ENCODE measurements at regions not wholly inside any gene's neighbourhood (a gene's known extent, or its start where the extent isn't known, plus 50 kb on each side); places are given as distances from the start of the nearest gene placed in this dataset.

DNA sequence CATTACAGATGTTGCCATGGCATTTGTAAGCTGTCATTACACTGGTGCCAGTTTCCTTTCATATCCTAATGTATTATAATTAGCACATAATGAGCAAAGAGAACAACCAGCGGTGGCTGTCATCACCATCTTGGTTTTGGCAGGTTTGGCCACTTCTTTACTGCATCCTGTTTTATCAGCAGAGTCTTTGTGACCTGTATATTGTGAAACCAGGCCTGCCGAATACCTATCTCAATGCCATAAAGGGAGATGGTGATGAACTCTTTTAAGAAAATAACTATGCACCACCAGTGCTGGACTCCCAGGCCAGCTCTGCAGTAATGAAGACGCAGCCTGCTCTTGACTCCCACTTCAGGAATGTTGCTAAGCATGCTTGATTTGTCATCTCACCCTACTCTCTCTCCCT lies 458.1 kb upstream of the NR2F2 start:
- Histone ChIP-seq H4K20me1 (ENCODE audit: insufficient read depth) (no peaks in the 10 kb centered on the region), H2AFZ (no peak overlapping the region), H3K79me2 (ENCODE audit: insufficient read depth) (no peaks in the 10 kb centered on the region), H3K27me3 (replicated peaks; ENCODE audit: insufficient read depth) (no peaks in the 10 kb centered on the region), H3K9me2 (ENCODE audit: insufficient read depth) (no peaks in the 10 kb centered on the region), H3F3A (ENCODE audit: insufficient read depth) (no peaks in the 10 kb centered on the region), H3K27ac (no peak overlapping the region), H3K36me3 (ENCODE audit: low read depth) (no peaks in the 10 kb centered on the region), H3K4me1 (ENCODE audit: insufficient read depth) (peaks cover 14% of the 10 kb centered on the region), H3K9me3 (ENCODE audit: low read depth) (no peaks in the 10 kb centered on the region), H3K4me2 (ENCODE audit: unreplicated experiment) (no peak overlapping the region), H3K4me3 (no peak overlapping the region), H3K9ac (no peak overlapping the region)
- WGBS, 2 experiments (ENCODE audit: low coverage in 1 of 2, low lambda C conversion rate in 2 of 2, missing lambda C conversion rate in 2 of 2) = 12 to 14% methylated on average over 3 of the region's 3 CpGs
- DNase-seq = peak; percentile 79
- in situ Hi-C loops (cut with MboI) = no loop called here
- no peak for TF ChIP-seq EZH2phosphoT487 (IDR thresholded peaks at IDR 0.05; ENCODE audit: insufficient read depth, low read depth)
- no peak for TF ChIP-seq EZH2 (IDR thresholded peaks at IDR 0.05; ENCODE audit: insufficient read depth, poor library complexity, severe bottlenecking)

DNA sequence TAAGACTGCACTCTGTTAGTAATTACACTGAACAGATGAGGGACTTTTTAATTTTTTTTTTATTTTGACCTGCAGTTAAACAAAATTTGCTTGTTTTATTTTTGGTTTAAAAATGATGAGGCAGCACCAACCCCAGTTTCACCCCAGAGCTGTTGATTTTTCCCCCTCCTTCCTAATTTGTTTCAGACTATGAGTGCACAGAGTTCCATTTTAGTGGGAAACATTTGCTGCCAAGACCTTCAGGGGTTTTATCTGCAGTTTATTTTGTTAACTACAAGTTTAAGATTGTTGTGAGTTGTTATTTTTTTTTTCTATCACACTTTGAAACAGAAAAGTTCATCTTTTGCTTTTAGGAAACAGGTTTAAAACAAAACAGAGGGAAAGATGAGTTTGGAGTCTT lies 455.9 kb upstream of the NR2F2 start:
- no peaks in the 10 kb centered on the region for H3F3A ChIP-seq (ENCODE audit: insufficient read depth)
- H3K9me2 ChIP-seq (ENCODE audit: insufficient read depth) = no peaks in the 10 kb centered on the region
- H3K9me3 ChIP-seq (ENCODE audit: low read depth) = no peaks in the 10 kb centered on the region
- no peak overlapping the region for H3K9ac ChIP-seq
- 0 out of 2 replicates have a peak overlapping the region, but pooled peaks have one; percentile 4 for H3K27ac ChIP-seq
- DNase-seq = no peak
- TF ChIP-seq EZH2phosphoT487 (IDR thresholded peaks at IDR 0.05; ENCODE audit: insufficient read depth, low read depth) = no peak
- TF ChIP-seq EZH2 (IDR thresholded peaks at IDR 0.05; ENCODE audit: insufficient read depth, poor library complexity, severe bottlenecking) = no peak
- peak overlapping the region; percentile 26 for H2AFZ ChIP-seq
- no peaks in the 10 kb centered on the region for H3K36me3 ChIP-seq (ENCODE audit: low read depth)
- no peaks in the 10 kb centered on the region for H4K20me1 ChIP-seq (ENCODE audit: insufficient read depth)
- peaks cover 18% of the 10 kb centered on the region for H3K4me1 ChIP-seq (ENCODE audit: insufficient read depth)
- no peak overlapping the region for H3K4me3 ChIP-seq
- in situ Hi-C loops (cut with MboI) = no loop called here
- no peaks in the 10 kb centered on the region for H3K27me3 ChIP-seq (replicated peaks; ENCODE audit: insufficient read depth)
- no peaks in the 10 kb centered on the region for H3K79me2 ChIP-seq (ENCODE audit: insufficient read depth)
- H3K4me2 ChIP-seq (ENCODE audit: unreplicated experiment) = peak overlapping the region; percentile 2

DNA sequence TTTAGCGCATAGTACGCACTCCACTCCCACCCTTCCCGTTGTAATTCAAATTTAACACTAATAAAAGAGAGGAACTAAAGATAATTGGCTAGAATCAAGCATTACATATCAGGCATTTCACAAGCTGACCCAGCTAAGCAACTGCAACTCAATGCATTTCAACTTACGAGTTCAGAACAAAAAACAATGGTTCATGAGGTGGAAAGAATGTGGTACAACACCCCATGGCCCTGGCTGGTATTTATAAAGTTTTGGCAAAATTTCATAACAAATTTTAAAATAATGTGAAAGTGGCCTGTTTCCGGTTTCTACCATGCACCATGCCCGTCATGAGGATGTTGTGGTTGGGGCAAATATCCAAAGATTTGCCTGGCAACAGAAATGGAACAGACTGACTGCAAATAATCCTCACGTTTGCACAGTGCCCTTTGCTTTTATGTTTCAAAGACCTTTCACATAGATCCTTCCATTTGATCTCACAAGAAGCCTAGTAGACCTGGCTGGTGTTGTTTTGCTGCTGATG lies 455.3 kb upstream of the NR2F2 start:
- in situ Hi-C loops (cut with MboI) = no loop called here
- Histone ChIP-seq H2AFZ (peak overlapping the region; percentile 26), H3K4me2 (ENCODE audit: unreplicated experiment) (peak overlapping the region; percentile 2), H3K36me3 (ENCODE audit: low read depth) (no peaks in the 10 kb centered on the region), H3K9me3 (ENCODE audit: low read depth) (no peaks in the 10 kb centered on the region), H3K27ac (peak overlapping the region; percentile 38), H3K4me1 (ENCODE audit: insufficient read depth) (peaks cover 18% of the 10 kb centered on the region), H3K9ac (no peak overlapping the region), H3K9me2 (ENCODE audit: insufficient read depth) (no peaks in the 10 kb centered on the region), H3K27me3 (replicated peaks; ENCODE audit: insufficient read depth) (no peaks in the 10 kb centered on the region), H3K79me2 (ENCODE audit: insufficient read depth) (no peaks in the 10 kb centered on the region), H3F3A (ENCODE audit: insufficient read depth) (no peaks in the 10 kb centered on the region), H4K20me1 (ENCODE audit: insufficient read depth) (no peaks in the 10 kb centered on the region), H3K4me3 (no peak overlapping the region)
- TF ChIP-seq EZH2phosphoT487 (IDR thresholded peaks at IDR 0.05; ENCODE audit: insufficient read depth, low read depth) (no peak), EZH2 (IDR thresholded peaks at IDR 0.05; ENCODE audit: insufficient read depth, poor library complexity, severe bottlenecking) (no peak)
- WGBS, 2 experiments (ENCODE audit: low coverage in 1 of 2, low lambda C conversion rate in 2 of 2, missing lambda C conversion rate in 2 of 2) = 31 to 33% methylated on average over 7 of the region's 7 CpGs
- peak; percentile 71 for DNase-seq

DNA sequence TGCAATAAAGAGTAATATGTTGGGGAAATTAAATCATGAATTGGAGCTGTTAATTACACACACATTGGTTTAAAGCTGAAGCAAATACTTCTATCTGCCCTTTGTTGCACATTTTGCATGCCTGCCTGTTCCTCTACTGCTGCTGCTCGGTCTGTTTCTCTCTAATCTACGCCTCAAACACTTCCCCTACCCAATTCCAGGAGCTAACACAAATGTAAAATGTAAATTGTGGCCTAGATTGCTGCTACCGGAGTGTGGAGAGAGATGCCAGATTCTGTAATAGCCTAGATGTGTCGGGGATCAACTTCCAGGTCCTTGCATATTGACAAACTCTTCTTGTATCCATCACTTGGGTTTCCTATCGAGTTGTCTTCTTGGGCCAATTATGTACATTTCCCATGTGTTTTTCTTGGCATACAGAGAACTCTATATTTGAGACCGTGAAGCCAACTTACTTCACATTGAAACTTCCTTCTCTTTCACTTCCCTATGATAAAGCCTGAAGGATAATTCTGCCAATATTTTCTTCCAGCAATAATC lies 450.4 kb upstream of the NR2F2 start:
- Histone ChIP-seq H3K79me2 (ENCODE audit: insufficient read depth) (no peaks in the 10 kb centered on the region), H3K4me2 (ENCODE audit: unreplicated experiment) (no peak overlapping the region), H3K4me1 (ENCODE audit: insufficient read depth) (peaks cover 10% of the 10 kb centered on the region), H3K9ac (no peak overlapping the region), H3K9me3 (ENCODE audit: low read depth) (no peaks in the 10 kb centered on the region), H3K4me3 (no peak overlapping the region), H3K9me2 (ENCODE audit: insufficient read depth) (no peaks in the 10 kb centered on the region), H3K27ac (no peak overlapping the region), H3K36me3 (ENCODE audit: low read depth) (no peaks in the 10 kb centered on the region), H4K20me1 (ENCODE audit: insufficient read depth) (no peaks in the 10 kb centered on the region), H3K27me3 (replicated peaks; ENCODE audit: insufficient read depth) (no peaks in the 10 kb centered on the region), H2AFZ (no peak overlapping the region), H3F3A (ENCODE audit: insufficient read depth) (no peaks in the 10 kb centered on the region)
- no peak for TF ChIP-seq EZH2phosphoT487 (IDR thresholded peaks at IDR 0.05; ENCODE audit: insufficient read depth, low read depth)
- TF ChIP-seq EZH2 (IDR thresholded peaks at IDR 0.05; ENCODE audit: insufficient read depth, poor library complexity, severe bottlenecking) = no peak
- WGBS, 2 experiments (ENCODE audit: low coverage in 1 of 2, low lambda C conversion rate in 2 of 2, missing lambda C conversion rate in 2 of 2) = 65 to 74% methylated on average over 6 of the region's 6 CpGs
- in situ Hi-C loops (cut with MboI) = no loop called here
- DNase-seq = no peak

DNA sequence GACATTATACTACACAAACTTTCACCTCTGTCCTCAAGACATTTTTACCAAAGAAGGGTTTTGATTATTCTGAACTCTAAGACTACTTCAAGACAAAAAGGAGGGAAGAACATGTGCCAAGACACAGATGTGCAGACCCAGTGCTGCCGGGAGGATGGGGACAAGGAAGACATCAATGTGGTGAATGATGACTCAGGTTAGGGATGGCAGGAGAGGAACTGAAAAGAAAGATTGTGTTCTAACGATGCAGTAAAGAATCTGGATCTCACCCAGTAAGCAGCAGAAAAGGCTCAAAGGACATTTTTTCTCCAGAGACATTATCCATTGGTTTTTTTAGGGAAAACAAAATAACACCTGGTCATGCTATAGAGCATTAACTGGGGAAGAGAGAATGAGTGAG lies 449.9 kb upstream of the NR2F2 start:
- no peaks in the 10 kb centered on the region for H3F3A ChIP-seq (ENCODE audit: insufficient read depth)
- H2AFZ ChIP-seq = no peak overlapping the region
- no peak overlapping the region for H3K4me3 ChIP-seq
- peaks cover 5% of the 10 kb centered on the region for H3K4me1 ChIP-seq (ENCODE audit: insufficient read depth)
- H4K20me1 ChIP-seq (ENCODE audit: insufficient read depth) = no peaks in the 10 kb centered on the region
- no peak overlapping the region for H3K9ac ChIP-seq
- H3K27me3 ChIP-seq (replicated peaks; ENCODE audit: insufficient read depth) = no peaks in the 10 kb centered on the region
- no peaks in the 10 kb centered on the region for H3K9me2 ChIP-seq (ENCODE audit: insufficient read depth)
- H3K79me2 ChIP-seq (ENCODE audit: insufficient read depth) = no peaks in the 10 kb centered on the region
- in situ Hi-C loops (cut with MboI) = no loop called here
- no peak overlapping the region for H3K4me2 ChIP-seq (ENCODE audit: unreplicated experiment)
- H3K36me3 ChIP-seq (ENCODE audit: low read depth) = no peaks in the 10 kb centered on the region
- TF ChIP-seq EZH2phosphoT487 (IDR thresholded peaks at IDR 0.05; ENCODE audit: insufficient read depth, low read depth) (no peak), EZH2 (IDR thresholded peaks at IDR 0.05; ENCODE audit: insufficient read depth, poor library complexity, severe bottlenecking) (no peak)
- H3K9me3 ChIP-seq (ENCODE audit: low read depth) = no peaks in the 10 kb centered on the region
- WGBS, 2 experiments (ENCODE audit: low coverage in 1 of 2, low lambda C conversion rate in 2 of 2, missing lambda C conversion rate in 2 of 2) = 60 to 69% methylated on average over 2 of the region's 2 CpGs
- H3K27ac ChIP-seq = no peak overlapping the region
- no peak for DNase-seq

Data from GM23248 (cell line).